Islet precursor cell (in vitro differentiated cells): ENCODE measurements at regions not wholly inside any gene's neighbourhood (a gene's known extent, or its start where the extent isn't known, plus 50 kb on each side); places are given as distances from the start of the nearest gene placed in this dataset.
"Not testable (repeated sequence)": the region's sequence is repeated elsewhere in the genome, so short reads cannot be mapped to it uniquely, and the experiment has no call there.

Experiments used
- DNase-seq: peaks from one replicate; pipeline ENCODE4 v3.0.0-alpha.2; 2018

DNA sequence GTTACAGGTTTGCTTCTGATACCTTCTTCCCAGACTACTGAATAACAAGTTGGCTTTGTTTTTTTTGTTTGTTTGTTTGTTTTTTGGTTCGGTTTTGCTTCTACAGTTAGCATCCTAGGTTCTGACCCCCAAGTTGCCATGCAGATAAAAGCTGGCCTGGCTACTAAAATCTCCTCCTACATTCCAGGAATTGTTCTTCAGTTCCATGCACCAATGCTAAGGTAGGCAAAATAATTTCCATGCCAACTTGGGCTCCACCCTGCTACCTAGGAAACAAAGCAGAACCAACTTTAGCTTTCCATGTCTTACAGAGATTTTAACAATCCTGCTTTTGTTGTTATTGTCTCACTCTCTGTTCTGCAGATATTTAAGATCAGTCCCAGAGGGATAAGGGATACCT, 495.5 kb upstream of the SOX9 start:
- DNase-seq: no peak

DNA sequence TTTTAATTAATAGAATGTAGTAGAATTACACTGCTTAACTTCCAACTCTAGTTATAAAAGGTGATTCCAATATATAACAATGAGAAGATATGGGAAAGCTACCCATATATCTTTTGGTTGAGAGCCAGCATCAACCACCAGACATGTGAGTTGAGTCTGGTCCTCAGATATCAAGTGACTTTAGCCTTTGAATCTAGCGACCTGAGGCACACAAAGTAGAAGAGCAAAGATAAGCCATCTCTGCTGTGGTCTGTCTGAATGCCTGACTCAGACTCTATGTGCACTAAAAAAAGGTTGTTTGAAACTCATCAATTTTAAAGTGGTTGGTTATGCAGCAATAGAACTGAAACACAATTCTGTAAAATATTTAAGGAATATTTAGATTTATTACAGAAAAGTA, 492.5 kb upstream of the SOX9 start:
- peak; percentile 75 for DNase-seq

- DNase-seq: no peak
These were observed 489.3 kb upstream of the SOX9 start for GRCh38 chr17:71631483-71631882.

- DNase-seq: no peak
These were observed 488.5 kb upstream of the SOX9 start for GRCh38 chr17:71632328-71632727.

DNA sequence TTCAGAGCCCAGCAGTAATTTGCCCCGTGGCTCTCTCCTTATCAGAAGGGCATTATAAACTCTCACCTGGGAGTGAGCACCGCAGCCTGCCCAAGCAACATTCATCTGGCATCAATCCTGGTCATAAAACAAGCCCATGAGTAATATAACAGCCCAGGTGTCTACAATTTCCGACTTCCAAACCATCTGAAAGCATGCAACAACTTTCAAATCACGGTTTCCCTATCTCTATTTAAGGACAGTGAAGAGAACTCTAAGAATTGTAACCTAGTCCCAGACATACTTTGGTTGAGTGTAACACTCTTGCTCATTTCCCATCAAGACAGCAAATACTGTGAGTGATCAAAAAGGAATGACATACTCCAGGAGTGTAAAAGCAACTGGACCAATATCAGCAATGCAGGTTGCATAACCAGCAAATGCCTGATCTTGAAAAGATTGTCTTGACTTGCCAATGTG, 487.4 kb upstream of the SOX9 start:
- peak; percentile 72 for DNase-seq

DNA sequence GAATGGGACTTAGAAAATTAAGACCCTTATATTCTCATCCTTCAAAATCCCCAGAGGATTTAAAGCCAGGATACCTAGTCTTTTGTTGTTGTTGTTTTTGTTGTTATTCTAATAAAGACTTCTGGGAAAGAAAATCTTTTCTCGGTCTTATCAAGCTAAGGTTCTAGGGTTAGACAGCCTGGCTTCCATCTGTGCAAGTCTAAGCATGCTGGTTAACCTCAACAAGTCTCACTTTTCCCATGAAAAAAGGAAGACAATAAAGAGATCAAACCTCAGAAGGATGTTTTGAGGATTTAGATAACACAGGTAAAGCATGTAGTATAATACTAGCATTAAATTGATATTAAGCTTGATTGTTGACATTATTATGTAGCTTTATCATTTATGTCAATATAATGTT, 486.4 kb upstream of the SOX9 start:
- no peak for DNase-seq

GRCh38 chr17:71635187-71635586, 485.6 kb upstream of the SOX9 start:
- DNase-seq: no peak

GRCh38 chr17:71636644-71637043, 484.2 kb upstream of the SOX9 start:
- no peak for DNase-seq

DNA sequence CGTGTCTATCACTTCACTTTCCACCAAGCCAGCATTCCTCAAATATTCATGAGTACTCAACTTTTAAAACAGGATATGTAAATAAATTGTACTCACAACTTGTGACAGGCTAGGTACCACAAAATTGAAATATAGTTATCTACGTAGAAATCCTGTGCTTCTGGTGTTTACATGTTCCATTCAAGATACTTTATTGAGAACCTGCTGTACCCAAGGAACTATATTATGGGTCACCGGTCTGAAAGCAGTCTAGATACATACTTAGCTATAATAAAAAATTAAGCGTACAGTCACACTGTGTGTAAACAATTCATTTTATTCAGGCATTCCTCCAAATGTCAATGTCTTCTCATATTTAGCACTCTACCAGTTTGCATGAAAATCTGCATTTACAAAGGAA, 482.2 kb upstream of the SOX9 start:
- no peak for DNase-seq

DNA sequence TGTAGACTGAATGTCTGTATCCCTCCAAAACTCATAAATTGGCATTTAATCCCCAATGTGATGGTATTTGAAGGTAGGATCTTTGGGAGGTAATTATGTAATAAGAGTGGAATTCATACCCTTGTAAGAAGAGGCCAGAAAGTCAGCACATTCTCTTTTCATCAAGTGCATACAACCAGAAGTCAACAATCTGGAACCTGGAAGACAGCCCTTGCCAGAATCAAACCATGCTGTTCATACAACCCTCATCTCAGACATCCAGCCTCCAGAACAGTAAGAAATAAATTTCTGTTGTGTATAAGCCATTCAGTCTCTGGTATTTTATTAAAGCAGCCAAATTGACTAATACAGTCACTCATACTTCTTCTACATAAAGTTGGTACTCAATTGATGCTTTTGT, 481.0 kb upstream of the SOX9 start:
- DNase-seq: no peak

DNA sequence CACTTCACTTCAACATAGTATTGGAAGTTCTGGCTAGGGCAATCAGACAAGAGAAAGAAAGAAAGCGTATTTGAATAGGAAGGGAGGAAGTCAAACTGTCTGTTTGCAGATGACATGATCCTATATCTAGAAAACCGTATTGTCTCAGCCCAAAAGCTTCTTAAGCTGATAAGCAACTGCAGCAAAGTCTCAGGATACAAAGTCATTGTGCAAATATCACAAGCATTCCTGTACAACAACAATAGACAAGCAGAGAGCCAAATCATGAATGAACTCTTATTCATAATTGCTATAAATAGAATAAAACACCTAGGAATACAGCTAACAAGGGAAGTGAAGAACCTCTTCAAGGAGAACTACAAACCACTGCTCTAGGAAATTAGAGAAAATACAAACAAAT, 473.9 kb upstream of the SOX9 start:
- not testable (repeated sequence) for DNase-seq

DNA sequence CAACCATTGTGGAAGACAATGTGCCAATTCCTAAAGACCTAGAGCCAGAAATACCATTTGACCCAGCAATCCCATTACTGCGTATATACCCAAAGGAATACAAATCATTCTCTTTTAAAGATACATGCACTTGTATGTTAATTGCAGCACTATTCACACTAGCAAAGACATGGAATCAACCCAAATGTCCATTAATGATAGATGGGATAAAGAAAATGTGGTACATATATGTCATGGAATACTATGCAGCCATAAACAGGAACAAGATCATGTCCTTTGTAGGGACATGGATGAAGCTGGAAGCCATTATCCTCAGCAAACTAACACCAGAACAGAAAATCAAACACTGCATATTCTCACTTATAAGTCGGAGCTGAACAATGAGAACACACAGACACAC, 472.5 kb upstream of the SOX9 start:
- not testable (repeated sequence) for DNase-seq

- DNase-seq: peak; percentile 65
These were observed 470.9 kb upstream of the SOX9 start for GRCh38 chr17:71649941-71650350.

- no peak for DNase-seq
These were observed 465.3 kb upstream of the SOX9 start for GRCh38 chr17:71655542-71655941.

GRCh38 chr17:71656964-71657858, 463.6 kb upstream of the SOX9 start:
- no peak for DNase-seq

GRCh38 chr17:71658996-71659395, 461.8 kb upstream of the SOX9 start:
- DNase-seq: no peak

- DNase-seq: no peak
These were observed 456.0 kb upstream of the SOX9 start for GRCh38 chr17:71664861-71665260.

DNA sequence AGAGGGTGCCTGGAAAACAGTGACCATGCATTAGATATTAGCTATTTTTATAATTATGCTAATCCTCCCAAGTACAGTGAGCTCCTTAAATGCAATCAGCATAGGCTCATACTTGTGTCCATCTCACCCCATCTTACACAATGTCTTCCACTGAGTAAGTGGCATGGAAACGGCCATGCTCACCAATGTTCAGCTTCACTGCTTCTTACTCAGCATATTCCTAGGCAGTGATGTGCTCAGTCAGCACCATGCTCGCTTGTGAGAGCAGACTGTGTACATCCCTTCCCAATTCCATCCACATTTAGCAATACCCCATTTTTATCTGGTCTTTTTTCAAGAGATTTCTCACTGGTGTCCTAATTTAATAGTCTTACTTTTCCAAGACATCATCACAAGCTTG, 454.8 kb upstream of the SOX9 start:
- no peak for DNase-seq

GRCh38 chr17:71667661-71668060, 453.2 kb upstream of the SOX9 start:
- no peak for DNase-seq

DNA sequence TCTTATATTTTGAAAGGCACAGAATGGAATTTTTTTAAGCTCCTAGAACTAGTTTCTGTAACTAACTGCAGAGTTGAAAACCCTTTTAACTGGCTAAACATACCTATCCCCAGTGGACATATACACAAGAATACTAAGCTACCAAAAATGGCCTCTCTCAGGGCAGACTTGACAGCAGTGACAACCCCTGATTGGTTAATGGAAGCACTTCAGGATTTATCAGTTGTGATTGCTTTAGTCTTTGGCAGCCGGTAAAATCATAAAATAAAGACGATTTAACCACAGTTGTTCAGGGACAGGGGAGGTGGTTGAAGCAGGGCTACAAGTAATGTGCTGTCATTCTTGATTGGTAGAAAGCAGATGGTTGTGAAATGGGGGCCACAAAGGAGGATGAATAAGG, 452.0 kb upstream of the SOX9 start:
- DNase-seq: no peak

DNA sequence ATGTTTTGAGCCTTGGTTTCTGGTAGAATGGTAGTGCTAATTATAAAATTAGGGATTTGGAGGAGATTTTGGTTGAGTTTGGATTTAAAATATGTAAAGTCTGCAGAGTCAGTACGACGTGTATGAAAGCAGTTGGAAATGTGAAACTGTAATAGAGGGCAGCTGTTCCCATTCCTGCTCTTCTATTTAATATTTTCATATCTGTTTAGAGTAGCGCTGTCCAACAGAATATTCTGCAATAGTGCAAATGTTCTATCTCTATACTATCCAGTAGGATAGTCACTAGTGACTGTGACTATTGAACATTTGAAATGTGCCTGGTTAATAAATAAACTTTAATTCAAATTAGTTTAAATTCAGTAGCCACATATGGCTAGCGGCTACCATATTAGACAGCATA, 443.4 kb upstream of the SOX9 start:
- no peak for DNase-seq

- DNase-seq: no peak
These were observed 441.0 kb upstream of the SOX9 start for GRCh38 chr17:71679832-71680231.

DNA sequence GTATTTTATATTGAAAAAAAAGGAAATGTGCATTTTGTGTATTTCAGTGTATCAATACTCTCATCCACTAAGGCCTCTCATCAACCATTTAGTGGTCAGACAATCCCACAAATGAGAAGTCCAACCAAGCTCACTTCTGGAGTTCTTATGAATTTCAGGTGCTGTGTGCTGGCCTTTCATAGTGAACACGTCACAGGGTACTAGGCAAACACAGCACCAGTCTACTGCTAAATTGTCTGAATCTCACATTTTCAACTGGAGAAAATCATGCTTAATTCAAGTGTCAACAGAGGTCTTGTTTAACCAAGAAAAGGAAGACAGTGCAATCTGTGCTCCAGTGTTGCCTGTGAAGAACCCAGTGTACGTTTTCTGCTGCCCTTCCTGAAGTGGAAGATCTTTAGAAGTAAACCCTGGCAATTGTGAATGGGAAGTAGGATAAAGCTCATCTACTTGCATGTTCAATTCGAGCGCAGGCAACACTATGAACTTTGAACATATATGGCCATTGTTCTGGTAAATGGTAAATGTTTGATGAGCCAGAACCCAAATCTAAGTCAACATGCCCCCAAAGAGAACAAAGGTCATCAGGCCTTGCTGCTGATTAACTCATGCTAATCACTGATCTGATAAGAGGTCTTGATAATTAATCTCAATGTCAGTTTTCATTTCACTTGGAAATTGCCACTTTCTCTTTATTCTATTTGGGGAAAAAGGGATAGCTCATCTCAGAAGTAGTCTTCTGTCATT, 439.2 kb upstream of the SOX9 start:
- no peak for DNase-seq

DNA sequence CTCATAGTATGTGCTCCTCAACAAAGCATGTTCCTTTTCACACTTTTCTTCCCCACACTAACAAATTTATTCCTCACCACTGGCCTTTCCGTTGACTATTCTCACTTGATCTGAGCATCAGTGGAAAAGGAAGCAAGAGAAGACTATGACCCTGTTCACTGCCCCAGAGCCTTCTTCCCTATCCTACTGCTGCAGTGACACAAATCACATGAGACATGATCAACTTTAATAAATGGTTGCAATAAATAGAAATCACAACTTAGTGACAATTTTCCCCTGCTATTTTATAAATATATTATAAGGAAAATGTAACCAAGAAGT, 438.7 kb upstream of the SOX9 start:
- DNase-seq: no peak
